IPS-18c (cell line): ENCODE measurements at regions not wholly inside any gene's neighbourhood (a gene's known extent, or its start where the extent isn't known, plus 50 kb on each side); places are given as distances from the start of the nearest gene placed in this dataset.
"Not testable (repeated sequence)": the region's sequence is repeated elsewhere in the genome, so short reads cannot be mapped to it uniquely, and the experiment has no call there.

Experiments
- H3K4me3 ChIP-seq: 2 replicates; pipeline ENCODE4 v1.7.0; 2013; ENCODE audit warnings: low read depth, mild to moderate bottlenecking, low read length, moderate library complexity; ENCODE audit not compliant: insufficient read depth
- H3K9me3 ChIP-seq: one replicate; pipeline ENCODE4 v1.6.1; 2013; ENCODE audit warnings: mild to moderate bottlenecking, low read length, moderate library complexity; ENCODE audit not compliant: control insufficient read depth, insufficient read depth

- no peak overlapping the region for H3K4me3 ChIP-seq
- H3K9me3 ChIP-seq: no peaks in the 10 kb centered on the region
Measured at GRCh38 chr6:102994866-102995265, 1601.4 kb downstream of the GRIK2 start.

GRCh38 chr6:102986086-102986485 lies 1592.6 kb downstream of the GRIK2 start:
- H3K4me3 ChIP-seq: no peak overlapping the region
- no peaks in the 10 kb centered on the region for H3K9me3 ChIP-seq

- H3K9me3 ChIP-seq: no peaks in the 10 kb centered on the region
- no peak overlapping the region for H3K4me3 ChIP-seq
Measured at GRCh38 chr6:102984357-102984756, 1590.8 kb downstream of the GRIK2 start.

- H3K9me3 ChIP-seq: no peaks in the 10 kb centered on the region
- no peak overlapping the region for H3K4me3 ChIP-seq
Measured at GRCh38 chr6:102981490-102982015, 1588.0 kb downstream of the GRIK2 start.

GRCh38 chr6:102980951-102981350 lies 1587.4 kb downstream of the GRIK2 start:
- no peaks in the 10 kb centered on the region for H3K9me3 ChIP-seq

GRCh38 chr6:102961902-102962301 lies 1568.4 kb downstream of the GRIK2 start:
- Histone ChIP-seq H3K9me3 (no peaks in the 10 kb centered on the region), H3K4me3 (no peak overlapping the region)

More at GRCh38 chr6:102980951-102981350, 1587.4 kb downstream of the GRIK2 start:
- no peak overlapping the region for H3K4me3 ChIP-seq

- H3K4me3 ChIP-seq: no peak overlapping the region
- H3K9me3 ChIP-seq: no peaks in the 10 kb centered on the region
Measured at GRCh38 chr6:102950967-102951366, 1557.5 kb downstream of the GRIK2 start.

- H3K4me3 ChIP-seq: no peak overlapping the region
Measured at GRCh38 chr6:102944475-102944874, 1551.0 kb downstream of the GRIK2 start.

GRCh38 chr6:102942206-102942605 lies 1548.7 kb downstream of the GRIK2 start:
- no peaks in the 10 kb centered on the region for H3K9me3 ChIP-seq
- H3K4me3 ChIP-seq: no peak overlapping the region

More at GRCh38 chr6:102944475-102944874, 1551.0 kb downstream of the GRIK2 start:
- H3K9me3 ChIP-seq: no peaks in the 10 kb centered on the region

GRCh38 chr6:102936959-102937358 lies 1543.5 kb downstream of the GRIK2 start:
- Histone ChIP-seq H3K4me3 (no peak overlapping the region), H3K9me3 (no peaks in the 10 kb centered on the region)

GRCh38 chr6:102928109-102928508 lies 1534.6 kb downstream of the GRIK2 start:
- no peaks in the 10 kb centered on the region for H3K9me3 ChIP-seq
- no peak overlapping the region for H3K4me3 ChIP-seq

GRCh38 chr6:102918161-102918560 lies 1524.7 kb downstream of the GRIK2 start:
- H3K4me3 ChIP-seq: no peak overlapping the region
- H3K9me3 ChIP-seq: no peaks in the 10 kb centered on the region

GRCh38 chr6:102911571-102911970 lies 1518.1 kb downstream of the GRIK2 start:
- Histone ChIP-seq H3K4me3 (no peak overlapping the region), H3K9me3 (no peaks in the 10 kb centered on the region)

- H3K4me3 ChIP-seq: not testable (repeated sequence)
Measured at GRCh38 chr6:102910701-102911139, 1517.2 kb downstream of the GRIK2 start.

GRCh38 chr6:102907181-102907580 lies 1513.7 kb downstream of the GRIK2 start:
- no peaks in the 10 kb centered on the region for H3K9me3 ChIP-seq
- no peak overlapping the region for H3K4me3 ChIP-seq

More at GRCh38 chr6:102910701-102911139, 1517.2 kb downstream of the GRIK2 start:
- H3K9me3 ChIP-seq: not testable (repeated sequence)

- peaks cover 3% of the 10 kb centered on the region for H3K9me3 ChIP-seq
- no peak overlapping the region for H3K4me3 ChIP-seq
Measured at GRCh38 chr6:102902471-102902870, 1509.0 kb downstream of the GRIK2 start.

GRCh38 chr6:102895683-102896082 lies 1502.2 kb downstream of the GRIK2 start:
- Histone ChIP-seq H3K9me3 (peaks cover 3% of the 10 kb centered on the region), H3K4me3 (no peak overlapping the region)

- Histone ChIP-seq H3K9me3 (no peaks in the 10 kb centered on the region), H3K4me3 (no peak overlapping the region)
Measured at GRCh38 chr6:102885165-102885564, 1491.7 kb downstream of the GRIK2 start.
